ENCODE measurements at regions not wholly inside any gene's neighbourhood (a gene's known extent, or its start where the extent isn't known, plus 50 kb on each side); places are given as distances from the start of the nearest gene placed in this dataset.

- H3K4me3 ChIP-seq (ENCODE audit: low read depth, low read length) = no peak overlapping the region
- TF ChIP-seq CTCF (IDR thresholded peaks at IDR 0.05; ENCODE audit: low read depth, low read length, missing control alignments) = no peak
- no peak for DNase-seq (ENCODE audit: low read depth)
These were observed 789.6 kb downstream of the TBC1D22A start for GRCh38 chr22:47552024-47552423.

- H3K4me3 ChIP-seq (ENCODE audit: low read depth, low read length) = no peak overlapping the region
- no peak for DNase-seq (ENCODE audit: low read depth)
- TF ChIP-seq CTCF (IDR thresholded peaks at IDR 0.05; ENCODE audit: low read depth, low read length, missing control alignments) = no peak
These were observed 789.0 kb downstream of the TBC1D22A start for GRCh38 chr22:47551431-47551775.

GRCh38 chr22:47550524-47551430 lies 788.3 kb downstream of the TBC1D22A start:
- DNase-seq (ENCODE audit: low read depth) = no peak
- H3K4me3 ChIP-seq (ENCODE audit: low read depth, low read length) = no peak overlapping the region
- no peak for TF ChIP-seq CTCF (IDR thresholded peaks at IDR 0.05; ENCODE audit: low read depth, low read length, missing control alignments)

- no peak overlapping the region for H3K4me3 ChIP-seq (ENCODE audit: low read depth, low read length)
- TF ChIP-seq CTCF (IDR thresholded peaks at IDR 0.05; ENCODE audit: low read depth, low read length, missing control alignments) = no peak
- DNase-seq (ENCODE audit: low read depth) = no peak
These were observed 787.4 kb downstream of the TBC1D22A start for GRCh38 chr22:47549741-47550340.

- DNase-seq (ENCODE audit: low read depth) = no peak
- TF ChIP-seq CTCF (IDR thresholded peaks at IDR 0.05; ENCODE audit: low read depth, low read length, missing control alignments) = no peak
- H3K4me3 ChIP-seq (ENCODE audit: low read depth, low read length) = no peak overlapping the region
These were observed 786.7 kb downstream of the TBC1D22A start for GRCh38 chr22:47548953-47549740.

GRCh38 chr22:47547881-47548650 lies 785.6 kb downstream of the TBC1D22A start:
- no peak for TF ChIP-seq CTCF (IDR thresholded peaks at IDR 0.05; ENCODE audit: low read depth, low read length, missing control alignments)
- DNase-seq (ENCODE audit: low read depth) = no peak
- H3K4me3 ChIP-seq (ENCODE audit: low read depth, low read length) = no peak overlapping the region
